H7 (cell line): ENCODE measurements at regions not wholly inside any gene's neighbourhood (a gene's known extent, or its start where the extent isn't known, plus 50 kb on each side); places are given as distances from the start of the nearest gene placed in this dataset.

Experiments used
- DNase-seq: peaks from one replicate; pipeline ENCODE4 v3.0.0; 2012
- H3K27me3 ChIP-seq: 2 replicates; pipeline ENCODE4 v1.6.0; 2011; ENCODE audit warnings: mild to moderate bottlenecking, low read length; ENCODE audit not compliant: control insufficient read depth, insufficient read depth
- H3K36me3 ChIP-seq: replicated peaks from 2 replicates; pipeline ENCODE4 v1.5.1; 2011; ENCODE audit warnings: low read length; ENCODE audit not compliant: control insufficient read depth, insufficient read depth
- H3K4me3 ChIP-seq: 2 replicates; pipeline ENCODE4 v1.5.1; 2011; ENCODE audit warnings: low read depth, mild to moderate bottlenecking, control low read depth, low read length, moderate library complexity; ENCODE audit not compliant: insufficient read depth

DNA sequence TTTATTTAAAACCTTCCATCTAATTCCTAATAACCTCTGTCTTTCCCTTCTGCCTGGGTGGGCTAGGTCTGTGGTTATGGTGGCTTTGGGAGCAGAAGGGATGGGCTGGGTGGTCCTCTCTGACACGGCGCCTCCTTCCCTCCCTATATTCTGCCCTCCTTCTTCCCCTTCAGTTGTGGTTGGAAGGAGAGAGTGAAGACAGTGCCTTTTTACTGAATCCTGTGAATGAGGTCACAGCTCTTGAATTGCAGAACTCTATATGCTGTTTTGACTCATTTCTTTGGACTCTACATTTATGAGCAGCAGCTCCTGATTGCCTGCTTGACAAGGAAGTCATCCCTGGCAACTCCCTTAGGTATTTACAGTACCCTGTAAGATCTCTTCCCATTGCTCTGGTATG lies 256.0 kb upstream of the ELAC2 start:
- H3K36me3 ChIP-seq = no peaks in the 10 kb centered on the region
- no peak overlapping the region for H3K4me3 ChIP-seq
- H3K27me3 ChIP-seq = no peaks in the 10 kb centered on the region
- DNase-seq = no peak

DNA sequence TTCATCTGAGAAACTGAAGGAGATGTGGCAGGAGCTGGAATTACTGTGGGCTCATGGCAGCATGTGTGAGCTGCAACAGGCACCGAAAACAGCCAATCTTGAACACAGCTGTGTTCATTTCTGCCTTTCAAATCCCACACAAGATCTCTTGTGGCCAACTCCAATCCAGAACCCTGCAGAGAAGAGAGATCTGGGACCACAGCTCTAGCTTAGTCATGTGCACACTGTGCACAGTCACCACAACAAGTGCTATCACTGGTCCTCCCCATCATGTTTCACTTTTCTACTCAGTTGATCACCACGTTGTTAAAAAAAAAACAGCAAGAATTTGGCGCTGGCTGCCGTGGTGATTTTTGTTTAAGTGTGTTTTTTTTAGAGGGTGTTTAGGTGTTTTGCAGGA lies 254.5 kb upstream of the ELAC2 start:
- Histone ChIP-seq H3K27me3 (no peaks in the 10 kb centered on the region), H3K4me3 (no peak overlapping the region), H3K36me3 (no peaks in the 10 kb centered on the region)
- DNase-seq = no peak

DNA sequence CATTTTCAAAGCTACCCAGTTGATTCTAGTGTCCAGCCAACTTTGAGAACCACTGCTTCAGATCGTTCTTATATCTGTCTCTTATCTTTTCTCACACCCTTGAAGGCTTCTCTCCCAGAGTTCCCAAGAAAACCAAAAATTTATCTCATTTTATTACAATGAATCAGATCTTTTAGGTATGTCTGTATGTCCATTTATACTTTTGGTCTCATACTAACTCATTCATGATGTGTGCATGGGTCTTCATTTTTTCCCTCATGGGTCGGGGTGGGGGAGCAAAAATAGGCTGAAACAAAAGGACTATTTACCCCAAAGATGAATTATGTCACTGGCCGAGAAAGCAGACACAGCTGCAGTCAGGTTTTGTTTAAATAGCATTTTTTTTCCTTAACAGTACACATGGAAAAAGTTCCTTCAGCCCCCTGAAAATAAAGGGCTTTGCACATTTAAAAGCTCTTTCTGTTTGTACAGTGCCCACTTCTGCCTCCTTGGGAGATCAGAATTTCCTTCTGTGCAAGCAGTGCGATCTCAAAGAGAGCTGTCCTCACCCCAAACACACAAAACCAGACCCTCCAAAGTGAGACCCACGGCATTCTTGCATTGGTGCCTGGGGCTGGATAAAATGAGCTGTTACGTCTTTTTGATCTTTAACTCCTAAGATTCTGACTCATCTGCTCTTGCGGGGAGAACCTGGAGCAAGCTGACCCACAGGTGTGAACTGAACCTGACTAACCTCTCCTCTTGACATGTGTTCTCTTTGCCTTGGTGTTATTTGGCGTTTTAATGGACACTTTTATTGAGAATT lies 251.2 kb upstream of the ELAC2 start:
- no peak for DNase-seq
- no peaks in the 10 kb centered on the region for H3K36me3 ChIP-seq
- no peak overlapping the region for H3K4me3 ChIP-seq
- H3K27me3 ChIP-seq = no peaks in the 10 kb centered on the region

DNA sequence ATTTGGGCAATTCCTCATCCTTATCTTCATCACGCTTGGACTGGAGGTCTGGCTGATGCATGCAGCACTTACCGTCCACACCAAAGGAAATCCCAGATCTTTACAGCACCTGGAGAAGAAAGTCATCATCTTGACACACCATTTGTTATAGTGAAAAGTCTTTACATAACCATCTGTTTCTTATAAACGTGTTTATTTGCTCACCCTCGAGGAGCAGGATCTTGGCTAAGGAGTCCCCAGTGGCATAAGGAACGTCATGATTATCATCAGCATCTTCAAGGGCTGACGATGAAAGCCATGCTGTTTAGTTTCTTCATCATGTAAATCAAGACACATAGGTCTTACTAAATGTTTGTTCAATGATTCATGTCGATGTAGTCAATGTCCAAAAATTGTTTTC lies 248.8 kb upstream of the ELAC2 start:
- no peaks in the 10 kb centered on the region for H3K36me3 ChIP-seq
- DNase-seq = no peak
- H3K27me3 ChIP-seq = no peaks in the 10 kb centered on the region
- H3K4me3 ChIP-seq = no peak overlapping the region

DNA sequence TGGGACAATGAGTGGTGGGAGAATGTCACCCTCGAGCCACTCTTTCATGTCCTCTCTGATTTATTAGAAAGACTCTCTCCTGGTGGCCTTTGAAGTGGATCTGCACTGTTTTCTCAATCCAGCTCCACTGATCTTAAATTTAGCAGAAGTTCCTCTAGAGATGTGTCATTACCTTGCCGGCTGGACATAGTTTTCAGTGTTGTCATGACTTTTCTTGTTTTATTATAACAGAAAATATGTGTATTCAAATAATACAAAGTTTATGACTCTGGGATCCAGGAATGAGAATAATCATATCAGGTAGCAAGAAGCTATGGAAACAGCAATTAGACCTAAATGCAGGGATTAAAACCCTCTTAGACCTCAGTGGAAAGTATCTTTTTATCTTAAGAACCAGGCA lies 247.5 kb upstream of the ELAC2 start:
- Histone ChIP-seq H3K27me3 (no peaks in the 10 kb centered on the region), H3K36me3 (no peaks in the 10 kb centered on the region), H3K4me3 (no peak overlapping the region)
- no peak for DNase-seq

DNA sequence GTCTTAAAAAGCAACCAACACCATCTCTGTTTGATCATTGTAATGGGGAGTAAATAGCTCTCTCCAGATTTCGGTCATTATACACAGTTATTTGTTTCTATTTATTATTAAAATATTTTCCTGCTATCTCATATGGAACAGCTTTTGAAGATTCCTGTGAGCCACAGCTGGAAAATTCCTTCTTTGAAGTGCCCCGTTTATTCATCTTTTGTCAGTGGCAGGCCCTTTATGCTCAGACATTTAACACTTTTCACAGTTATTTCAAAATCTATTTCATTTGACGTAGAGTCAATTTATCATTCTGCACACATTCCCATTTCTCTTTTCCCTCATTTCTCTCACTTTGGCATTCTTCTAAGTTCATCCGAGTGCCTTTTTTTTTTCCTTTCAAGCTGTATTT lies 245.9 kb upstream of the ELAC2 start:
- DNase-seq = no peak
- no peaks in the 10 kb centered on the region for H3K27me3 ChIP-seq
- H3K36me3 ChIP-seq = no peaks in the 10 kb centered on the region
- no peak overlapping the region for H3K4me3 ChIP-seq

DNA sequence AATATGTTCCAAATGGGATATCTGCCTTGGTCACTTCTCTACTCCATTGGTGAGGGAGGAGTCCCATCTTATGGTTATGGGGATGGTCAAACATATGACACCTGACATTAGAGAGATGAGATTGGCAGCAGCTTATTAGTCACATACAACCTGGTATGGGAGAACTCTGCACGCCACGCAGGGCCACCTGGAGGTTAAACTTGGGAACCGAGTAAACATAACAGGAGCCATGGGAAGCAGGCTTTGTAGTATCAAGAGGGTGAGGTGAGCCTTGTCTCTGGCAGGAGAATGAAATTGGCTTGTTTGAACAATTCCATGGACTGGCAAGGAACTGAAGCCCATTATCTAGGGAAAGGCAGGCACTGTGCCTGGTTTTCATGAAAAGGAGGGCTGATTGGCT lies 238.7 kb upstream of the ELAC2 start:
- no peak for DNase-seq
- no peaks in the 10 kb centered on the region for H3K27me3 ChIP-seq
- no peaks in the 10 kb centered on the region for H3K36me3 ChIP-seq
- no peak overlapping the region for H3K4me3 ChIP-seq

DNA sequence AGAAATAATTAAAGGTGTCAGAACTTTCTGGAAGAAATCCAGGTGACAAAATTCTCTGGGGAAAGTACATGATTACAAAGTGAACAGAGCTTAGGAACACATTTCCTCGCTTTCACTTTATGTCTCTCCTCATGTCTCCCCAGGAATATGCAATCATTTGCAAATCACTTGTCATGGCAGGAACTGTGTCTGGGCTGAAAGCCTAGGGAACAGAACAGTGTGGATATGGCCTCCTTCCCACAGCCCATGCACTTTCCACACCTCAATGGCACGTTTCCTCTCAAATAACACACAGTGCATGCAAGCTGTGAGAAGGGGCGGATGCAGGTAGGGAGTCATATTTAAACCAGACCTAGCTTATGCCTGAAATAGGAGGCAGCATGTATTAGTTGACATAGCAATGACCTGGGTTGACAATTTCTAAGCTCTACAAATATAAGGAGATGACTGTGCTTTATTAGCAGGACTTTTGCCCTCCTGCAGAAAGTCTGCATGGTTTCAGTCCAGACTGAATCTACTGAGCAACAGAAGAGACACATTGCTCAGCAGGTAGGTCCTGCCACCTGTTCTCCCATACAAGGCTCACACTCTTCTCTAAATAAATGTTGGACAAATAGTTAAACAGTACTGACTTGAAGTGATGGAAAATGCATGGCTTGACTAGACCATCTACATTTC lies 236.0 kb upstream of the ELAC2 start:
- DNase-seq = no peak
- no peaks in the 10 kb centered on the region for H3K36me3 ChIP-seq
- H3K4me3 ChIP-seq = no peak overlapping the region
- H3K27me3 ChIP-seq = no peaks in the 10 kb centered on the region

DNA sequence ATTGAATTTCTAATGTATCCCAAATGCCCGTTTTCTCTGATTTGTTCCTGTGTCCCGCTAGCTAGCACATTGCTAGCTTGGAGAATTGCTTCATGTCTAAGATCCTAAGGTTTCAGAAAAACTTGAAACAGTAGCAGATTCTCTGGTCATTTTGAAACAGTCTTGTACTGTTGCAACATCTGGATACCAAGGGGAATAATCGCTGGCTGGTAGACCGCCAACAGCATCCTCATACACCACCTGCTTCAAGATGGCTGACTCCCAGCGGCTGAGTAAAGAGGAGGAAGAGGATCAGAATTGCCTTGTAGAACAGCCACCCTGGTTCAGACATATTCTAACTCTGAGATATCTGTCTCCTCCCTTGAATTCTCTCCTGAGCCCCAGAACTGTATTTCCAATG lies 226.7 kb upstream of the ELAC2 start:
- no peak for DNase-seq
- no peaks in the 10 kb centered on the region for H3K27me3 ChIP-seq
- no peak overlapping the region for H3K4me3 ChIP-seq
- H3K36me3 ChIP-seq = no peaks in the 10 kb centered on the region

DNA sequence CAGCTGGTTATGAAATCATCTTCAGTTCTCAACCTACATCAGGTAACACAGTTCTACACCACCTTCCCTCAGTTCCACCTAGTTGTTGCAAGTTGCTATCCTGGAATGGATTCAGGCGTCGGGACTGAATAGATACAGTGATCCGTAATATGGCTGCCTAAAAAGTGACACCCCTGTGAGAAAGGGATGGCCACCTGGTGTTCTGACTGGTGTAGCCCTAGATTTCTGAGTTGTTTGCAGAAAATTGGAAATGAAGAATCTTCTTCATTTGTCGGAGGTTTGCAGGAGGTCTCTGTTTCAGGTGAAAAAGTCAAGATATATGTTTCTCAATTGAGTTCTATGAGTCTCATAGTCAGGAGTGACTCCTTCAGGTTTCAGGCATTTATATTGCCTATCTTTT lies 225.8 kb upstream of the ELAC2 start:
- Histone ChIP-seq H3K4me3 (no peak overlapping the region), H3K36me3 (no peaks in the 10 kb centered on the region), H3K27me3 (no peaks in the 10 kb centered on the region)
- no peak for DNase-seq

DNA sequence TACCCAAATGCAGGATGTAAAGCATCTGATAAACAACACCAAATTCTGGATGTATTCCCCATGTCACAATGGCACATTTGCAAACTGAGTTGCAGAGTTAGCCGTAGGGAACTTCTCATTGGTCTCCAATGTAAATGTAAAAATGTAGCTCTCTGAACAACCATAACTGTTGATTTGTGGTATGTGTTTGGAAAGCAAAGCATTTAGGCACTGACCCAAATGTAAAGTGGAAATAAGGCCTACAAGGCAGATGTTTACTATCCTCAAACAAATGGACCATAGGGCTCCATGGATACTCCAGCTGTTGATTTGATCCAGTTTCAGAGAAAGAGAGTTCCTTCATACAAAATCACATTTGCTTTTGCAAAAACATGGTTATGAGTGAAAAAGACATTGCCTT lies 223.0 kb upstream of the ELAC2 start:
- DNase-seq = no peak
- Histone ChIP-seq H3K4me3 (no peak overlapping the region), H3K27me3 (no peaks in the 10 kb centered on the region), H3K36me3 (no peaks in the 10 kb centered on the region)

DNA sequence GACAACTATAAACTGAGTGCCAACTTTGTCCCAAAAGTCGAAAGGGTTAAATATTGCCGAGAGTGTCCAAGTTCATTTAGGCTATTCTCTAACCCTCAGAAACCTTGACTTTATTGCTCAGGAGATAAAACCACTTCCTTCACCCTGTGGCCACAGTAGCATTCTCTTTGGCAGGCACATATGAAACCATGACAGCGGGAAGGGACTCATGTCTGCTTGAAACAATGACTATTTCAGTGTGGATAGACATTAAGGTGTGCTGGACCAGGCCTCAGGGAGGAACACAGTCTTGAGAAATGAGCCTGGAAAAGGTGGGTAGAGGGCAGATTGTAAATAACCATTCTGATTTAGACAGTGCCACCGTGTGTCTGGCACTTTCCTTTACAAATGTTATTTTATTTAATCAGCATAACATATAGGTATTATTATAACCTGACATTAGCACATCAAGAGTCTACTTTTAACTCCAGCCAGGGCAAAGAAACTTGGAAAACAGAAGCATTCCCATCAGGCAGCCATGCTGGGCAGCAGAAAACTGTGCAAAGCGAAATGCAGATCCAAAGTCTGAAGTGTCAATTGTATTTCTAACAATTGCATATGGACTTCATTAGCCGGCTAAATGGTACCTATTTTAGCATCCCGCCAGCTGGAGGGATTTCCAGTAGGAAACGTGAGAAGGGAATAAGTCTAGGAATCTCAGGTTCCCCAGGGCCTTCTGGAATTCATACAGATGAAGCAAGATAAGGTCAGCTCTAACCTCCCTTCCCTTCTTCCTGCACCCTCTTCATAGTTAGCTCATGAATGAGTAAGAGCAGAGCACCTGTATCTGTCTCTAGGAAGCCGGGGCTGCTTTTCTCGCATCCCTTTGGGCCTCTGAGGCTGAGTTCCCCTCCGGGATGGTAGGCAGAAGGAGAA lies 212.8 kb upstream of the ELAC2 start:
- DNase-seq = no peak
- Histone ChIP-seq H3K27me3 (no peaks in the 10 kb centered on the region), H3K36me3 (no peaks in the 10 kb centered on the region), H3K4me3 (no peak overlapping the region)

DNA sequence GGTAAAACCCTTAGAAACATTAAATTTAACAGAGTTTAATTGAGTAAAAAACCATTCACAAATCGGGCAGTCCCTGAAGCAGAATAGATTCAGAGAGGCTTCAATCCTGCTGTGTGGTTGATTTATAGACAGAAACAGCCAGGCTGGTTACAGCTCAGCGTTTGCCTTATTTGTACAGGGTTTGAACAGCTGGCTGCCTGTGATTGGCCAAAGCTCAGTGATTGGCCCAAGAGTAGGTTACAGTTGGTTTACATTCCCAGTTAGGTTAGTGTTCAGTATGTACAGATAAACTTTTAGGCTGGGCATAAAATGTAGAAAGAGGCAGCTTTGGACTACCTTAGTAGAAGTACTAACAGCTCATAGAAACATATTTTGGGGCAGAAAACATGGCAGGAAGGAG lies 210.4 kb upstream of the ELAC2 start:
- H3K36me3 ChIP-seq = no peaks in the 10 kb centered on the region
- H3K4me3 ChIP-seq = no peak overlapping the region
- H3K27me3 ChIP-seq = no peaks in the 10 kb centered on the region
- no peak for DNase-seq

DNA sequence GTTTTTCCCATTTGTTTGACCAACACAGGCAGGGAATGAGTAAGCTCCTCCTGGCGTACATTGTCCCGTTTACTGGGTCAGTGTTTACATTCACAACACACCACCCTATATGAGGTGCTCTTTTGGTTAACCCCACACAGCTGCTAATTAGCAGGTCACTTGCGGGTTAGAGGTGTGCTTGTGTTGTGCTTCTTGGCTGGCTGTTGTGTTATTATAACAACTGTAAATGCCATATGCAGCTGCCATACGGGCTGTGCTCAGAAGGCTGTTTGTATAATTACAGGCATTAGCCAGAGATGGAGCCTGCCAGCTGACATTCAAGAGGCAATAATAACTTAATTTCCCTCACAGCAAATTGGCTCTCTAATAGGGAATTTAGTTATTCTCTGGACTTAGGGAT lies 205.1 kb upstream of the ELAC2 start:
- DNase-seq = no peak
- no peak overlapping the region for H3K4me3 ChIP-seq
- no peaks in the 10 kb centered on the region for H3K36me3 ChIP-seq
- no peaks in the 10 kb centered on the region for H3K27me3 ChIP-seq

DNA sequence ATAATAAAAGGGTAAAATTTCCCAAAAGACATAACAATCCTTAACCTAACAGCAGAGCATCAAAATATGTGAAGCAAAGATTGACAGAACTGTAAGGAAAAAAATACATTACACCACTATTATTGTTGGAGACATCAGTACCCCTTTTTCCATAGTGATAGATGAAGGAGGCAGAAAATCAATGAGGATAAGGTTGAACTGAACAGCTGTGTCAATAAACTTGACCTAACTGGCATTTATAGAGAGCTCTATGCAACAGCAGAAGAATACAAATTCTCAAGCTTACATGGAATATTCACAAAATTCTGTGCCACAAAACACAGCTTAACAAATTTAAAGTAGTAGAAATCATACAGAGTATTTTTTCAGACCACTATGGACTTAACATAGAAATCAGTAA lies 195.0 kb upstream of the ELAC2 start:
- H3K36me3 ChIP-seq = no peaks in the 10 kb centered on the region
- H3K27me3 ChIP-seq = no peaks in the 10 kb centered on the region
- DNase-seq = no peak
- no peak overlapping the region for H3K4me3 ChIP-seq
